ENCODE measurements at regions not wholly inside any gene's neighbourhood (a gene's known extent, or its start where the extent isn't known, plus 50 kb on each side); places are given as distances from the start of the nearest gene placed in this dataset.
"Not testable (repeated sequence)": the region's sequence is repeated elsewhere in the genome, so short reads cannot be mapped to it uniquely, and the experiment has no call there.

DNA sequence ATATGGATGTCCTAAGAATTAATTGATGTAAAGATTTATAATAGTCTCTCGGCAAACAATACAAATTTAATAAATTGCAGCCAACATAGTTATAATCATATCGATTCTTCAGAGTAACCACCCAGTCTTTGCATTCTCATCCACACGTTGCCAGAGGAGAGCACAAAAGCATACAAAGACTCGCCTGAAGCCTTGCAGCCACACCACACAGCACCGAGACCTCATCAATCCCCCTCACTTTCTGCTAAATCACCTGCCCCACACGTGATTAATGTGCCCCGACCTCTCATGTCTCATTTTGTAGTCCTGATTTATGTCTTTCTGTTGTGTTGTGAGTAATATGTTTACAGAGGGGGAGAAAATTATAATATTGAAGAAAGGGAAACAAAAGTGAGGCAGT is 510.4 kb downstream of the TRIML1 start:
- DNase-seq (ENCODE audit: low read depth in 3 of 3, low spot score in 1 of 3), result no peak

DNA sequence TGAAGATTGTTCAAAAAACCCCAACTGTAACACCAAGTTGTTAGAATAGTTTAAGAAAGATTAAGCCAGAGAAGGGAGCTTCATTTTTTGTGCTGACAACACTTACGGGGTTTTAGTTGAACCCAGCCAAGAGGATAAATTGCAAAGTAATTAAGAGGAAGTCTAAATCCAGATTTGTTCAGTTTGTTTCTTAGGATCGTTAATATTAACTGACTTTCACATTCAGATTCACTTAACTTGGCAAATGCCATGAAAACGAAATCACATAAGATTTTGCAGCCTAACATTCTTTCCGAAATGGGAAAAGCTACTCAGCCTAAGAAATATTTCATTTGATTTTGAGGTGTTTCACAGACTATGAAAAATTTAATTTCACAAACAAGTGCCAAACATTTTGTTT is 511.3 kb downstream of the TRIML1 start:
- DNase-seq (ENCODE audit: low read depth in 3 of 3, low spot score in 1 of 3), result no peak

DNA sequence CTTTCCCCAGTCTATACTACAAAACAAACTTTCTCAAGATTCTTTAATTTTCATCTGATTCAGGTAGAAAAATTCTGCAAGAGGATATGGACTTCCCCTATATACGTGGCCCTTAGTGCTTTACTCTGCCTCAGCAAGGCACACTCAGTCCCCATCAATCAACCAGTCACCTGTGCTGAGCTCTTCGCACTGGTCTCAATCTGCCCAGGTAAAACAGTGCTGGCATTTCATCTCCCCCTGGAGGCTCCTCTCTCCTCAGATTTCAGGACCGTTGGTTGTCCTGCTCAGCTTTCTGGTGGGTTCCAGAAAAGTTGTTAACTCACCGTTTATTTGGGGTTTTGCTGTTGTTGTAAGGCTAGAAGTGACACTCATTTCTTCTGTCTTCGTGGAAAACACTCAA is 518.1 kb downstream of the TRIML1 start:
- no peak for DNase-seq (ENCODE audit: low read depth in 3 of 3, low spot score in 1 of 3)

DNA sequence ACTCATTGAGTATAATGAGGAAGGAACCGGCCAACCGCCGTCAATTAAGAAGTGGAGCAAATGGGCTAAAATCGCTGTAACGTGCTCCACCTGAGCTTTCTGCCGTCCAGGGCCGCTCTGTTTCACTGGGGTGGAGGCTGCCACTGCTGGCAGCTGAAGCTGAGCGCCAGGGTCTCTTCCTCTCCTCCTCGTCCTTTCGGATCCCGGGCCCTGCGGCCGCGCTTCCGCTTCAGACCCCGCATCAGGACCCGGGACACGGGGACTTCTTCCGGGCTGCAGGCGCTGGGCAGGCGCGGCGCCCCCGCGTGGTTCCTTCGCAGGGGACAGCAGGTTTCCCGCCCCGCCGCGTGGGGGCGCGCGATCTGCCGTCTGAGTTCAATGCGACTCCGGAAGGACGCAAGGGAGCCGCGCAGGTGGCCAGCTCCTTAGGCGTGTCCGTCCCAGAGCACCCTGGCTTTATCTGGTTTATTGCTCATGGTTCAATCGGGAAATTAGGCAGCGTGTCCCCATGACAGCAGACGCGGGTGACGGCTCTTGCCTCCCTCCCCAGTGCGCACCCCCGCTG is 519.8 kb downstream of the TRIML1 start:
- DNase-seq (ENCODE audit: low read depth in 3 of 3, low spot score in 1 of 3), result no peak

DNA sequence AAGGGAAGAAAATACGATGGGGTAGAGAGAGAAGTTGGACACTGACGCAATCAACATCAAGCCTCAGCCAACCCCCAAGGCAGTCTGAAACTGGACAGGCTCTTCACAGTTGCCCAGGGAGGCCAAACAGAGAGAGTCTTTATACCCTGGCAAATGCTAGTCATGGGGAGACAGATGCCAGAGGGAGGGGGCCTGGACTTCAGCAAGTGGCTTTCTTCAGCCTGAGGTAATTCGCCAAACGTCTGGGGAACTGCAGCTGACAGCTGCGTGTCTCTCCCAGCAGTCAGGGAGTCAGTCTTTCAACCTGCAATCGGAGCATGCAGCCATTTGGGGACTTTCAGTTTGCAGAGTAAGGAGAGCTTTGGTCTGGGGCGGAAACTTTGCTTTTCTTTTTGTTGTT is 521.6 kb downstream of the TRIML1 start:
- no peak for DNase-seq (ENCODE audit: low read depth in 3 of 3, low spot score in 1 of 3)

DNA sequence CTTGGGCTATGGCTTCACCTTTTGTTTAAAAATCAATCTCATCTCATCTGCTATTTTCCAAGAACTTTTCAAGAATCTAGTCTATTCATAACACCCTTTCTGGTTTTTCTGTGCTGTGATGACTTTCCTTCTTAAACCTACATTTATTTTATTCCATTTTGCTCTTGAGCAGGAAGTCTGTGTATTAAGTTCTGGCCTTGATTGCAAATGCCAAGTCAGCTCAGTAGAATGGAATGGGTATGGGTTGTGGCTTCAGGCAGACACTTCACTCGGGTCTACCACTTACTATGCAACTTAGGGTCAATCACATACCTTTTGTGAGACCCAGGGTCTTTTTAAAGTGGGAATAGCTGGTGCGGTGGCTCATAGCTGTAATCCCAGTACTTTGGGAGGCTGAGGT is 522.3 kb downstream of the TRIML1 start:
- DNase-seq (ENCODE audit: low read depth in 3 of 3, low spot score in 1 of 3), result no peak

DNA sequence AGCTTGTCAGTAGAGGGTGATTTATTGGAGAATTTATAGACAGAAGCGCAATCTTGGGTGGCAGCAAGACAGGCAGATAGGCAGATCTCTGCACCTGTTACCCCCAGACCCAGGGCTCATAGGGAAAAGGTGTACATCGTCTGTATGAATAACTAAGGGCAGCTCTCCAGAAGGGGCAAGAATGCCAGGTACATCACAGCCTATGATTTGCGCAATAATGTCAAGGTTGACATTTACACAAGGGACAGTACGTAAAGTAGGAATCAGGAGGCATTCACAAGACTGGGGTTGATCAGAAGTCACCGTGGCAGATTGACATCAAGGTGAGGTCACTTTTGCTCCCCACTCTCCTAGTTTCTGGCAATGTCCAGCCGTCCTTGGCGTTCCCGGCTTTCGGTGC is 524.1 kb downstream of the TRIML1 start:
- no peak for DNase-seq (ENCODE audit: low read depth in 3 of 3, low spot score in 1 of 3)

DNA sequence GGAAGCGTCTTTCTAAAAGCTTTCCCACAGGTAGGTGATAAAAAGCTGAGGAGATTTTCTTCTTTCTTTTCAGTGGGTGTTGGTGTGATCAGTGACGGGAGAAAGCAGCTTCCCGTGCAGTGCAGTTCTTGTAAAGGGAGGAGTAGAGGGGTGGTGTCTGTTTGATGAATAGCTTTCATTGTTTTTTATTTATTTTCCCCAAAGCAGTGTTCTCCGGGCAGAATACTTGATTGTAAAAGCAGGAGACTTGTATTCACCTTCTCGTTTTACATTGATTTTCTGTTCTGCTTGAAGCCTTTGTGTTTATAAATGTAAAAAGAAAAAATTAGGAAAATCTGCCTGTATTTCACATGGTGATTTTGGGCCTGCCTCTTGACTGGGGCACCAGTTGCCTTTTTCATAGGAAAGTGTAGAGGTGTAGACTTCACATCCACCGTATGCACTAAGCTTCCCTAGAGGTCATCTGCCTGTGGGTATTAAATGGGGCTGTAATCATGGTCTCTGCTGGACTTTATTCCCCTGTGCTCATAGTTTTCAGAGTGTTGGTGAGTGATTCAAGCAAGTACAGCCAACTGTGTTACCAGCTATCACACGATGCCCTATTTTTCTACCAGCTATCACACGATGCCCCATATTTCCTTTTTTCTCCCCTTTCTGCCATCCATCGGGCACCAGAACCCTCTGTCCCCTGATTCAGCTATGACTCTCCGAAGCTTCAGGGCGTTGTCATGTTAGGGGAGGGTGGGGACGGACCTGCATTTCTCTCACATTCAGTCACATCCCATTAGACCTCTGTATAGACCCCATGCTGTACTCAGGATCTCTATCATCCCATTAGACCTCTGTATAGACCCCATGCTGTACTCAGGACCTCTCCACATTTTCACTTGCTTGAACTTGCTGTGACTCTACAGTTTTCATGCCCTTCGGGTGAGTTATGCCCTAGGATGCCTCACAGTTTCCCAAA is 526.5 kb downstream of the TRIML1 start:
- no peak for DNase-seq (ENCODE audit: low read depth in 3 of 3, low spot score in 1 of 3)

DNA sequence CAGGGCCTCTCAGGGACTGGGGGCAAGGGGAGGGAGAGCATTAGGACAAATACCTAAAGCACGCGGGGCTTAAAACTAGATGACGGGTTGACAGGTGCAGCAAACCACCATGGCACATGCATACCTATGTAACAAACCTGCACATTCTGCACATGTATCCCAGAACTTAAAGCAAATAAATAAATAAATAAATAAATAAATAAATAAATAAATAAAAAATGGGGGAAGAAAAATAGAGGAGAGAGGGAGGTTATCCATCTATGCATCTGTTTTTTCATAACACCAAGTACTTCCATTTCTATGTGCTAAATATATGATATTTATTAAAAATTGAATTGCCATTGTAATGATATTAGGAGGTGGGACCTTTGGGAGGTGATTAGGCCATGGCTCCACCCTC is 539.5 kb downstream of the TRIML1 start:
- DNase-seq (ENCODE audit: low read depth in 3 of 3, low spot score in 1 of 3), result not testable (repeated sequence)

DNA sequence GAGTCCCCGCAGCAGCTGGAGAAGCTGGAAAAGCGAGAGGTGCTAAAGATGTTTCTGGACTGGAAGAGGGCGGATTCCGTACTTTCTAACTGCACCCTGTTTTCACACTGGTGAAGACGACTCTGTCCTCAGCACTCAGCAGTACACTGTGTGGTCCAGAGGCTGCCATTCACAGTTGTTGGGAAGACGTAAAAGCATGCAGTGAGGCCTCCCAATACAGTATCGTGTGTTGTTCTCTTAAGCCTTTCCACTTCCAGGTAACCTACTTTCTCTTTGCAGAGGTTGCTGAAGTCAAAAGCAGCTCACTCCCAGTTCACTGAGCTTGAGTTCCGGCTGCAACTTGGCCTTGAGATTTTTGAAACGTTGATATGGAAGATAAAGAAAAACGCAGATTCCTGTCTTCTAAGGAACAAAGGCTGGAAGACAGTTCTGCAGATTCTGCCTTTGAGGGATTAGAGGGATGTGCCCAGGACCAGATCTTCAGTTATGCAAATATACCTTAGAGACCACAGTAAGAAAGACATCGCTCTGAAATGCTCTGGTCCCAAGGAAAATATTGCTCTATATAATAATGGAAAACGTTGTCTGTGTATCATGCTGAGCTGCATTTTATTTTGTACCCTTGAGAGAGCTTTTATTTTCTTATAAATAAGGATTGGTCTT is 540.9 kb downstream of the TRIML1 start:
- no peak for DNase-seq (ENCODE audit: low read depth in 3 of 3, low spot score in 1 of 3)

DNA sequence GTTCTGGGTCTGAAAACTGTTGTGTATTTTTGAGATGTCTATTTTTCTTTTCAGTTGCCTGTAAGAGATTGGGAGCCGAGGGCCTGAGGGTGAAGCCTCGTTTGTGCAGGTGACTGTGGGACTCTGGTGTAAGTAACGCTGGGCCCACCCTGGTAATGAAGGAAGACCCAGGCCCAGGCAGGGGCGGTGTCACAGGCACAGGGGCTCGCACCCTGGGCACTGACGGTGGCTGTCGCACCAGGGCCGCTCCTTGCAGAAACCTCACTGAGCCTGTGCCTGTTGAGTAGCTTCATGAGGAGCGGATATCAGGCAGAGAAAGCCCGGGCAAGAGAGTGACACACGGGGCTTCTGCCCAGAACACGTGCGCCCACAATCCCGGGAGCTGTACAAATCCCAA is 541.4 kb downstream of the TRIML1 start:
- no peak for DNase-seq (ENCODE audit: low read depth in 3 of 3, low spot score in 1 of 3)

DNA sequence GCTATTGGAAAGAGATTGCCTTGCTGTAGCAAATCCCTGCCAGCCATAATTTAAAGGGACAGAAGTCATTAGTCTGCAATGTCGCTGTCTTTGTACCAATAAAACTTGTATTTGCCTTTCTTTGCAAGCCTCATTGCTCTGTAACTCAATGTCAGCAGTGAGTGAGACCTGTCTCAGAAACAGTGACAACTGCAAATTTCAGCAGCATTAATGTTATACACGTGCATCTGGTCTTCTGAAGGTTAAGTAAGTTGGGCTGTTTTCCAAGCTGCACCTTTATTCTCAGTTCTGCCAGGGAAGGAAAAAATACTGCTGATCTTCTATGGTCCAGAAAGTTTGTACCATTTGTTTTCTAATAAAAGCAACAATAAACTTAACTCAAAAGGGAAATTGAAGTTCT is 543.1 kb downstream of the TRIML1 start:
- DNase-seq (ENCODE audit: low read depth in 3 of 3, low spot score in 1 of 3), result no peak

DNA sequence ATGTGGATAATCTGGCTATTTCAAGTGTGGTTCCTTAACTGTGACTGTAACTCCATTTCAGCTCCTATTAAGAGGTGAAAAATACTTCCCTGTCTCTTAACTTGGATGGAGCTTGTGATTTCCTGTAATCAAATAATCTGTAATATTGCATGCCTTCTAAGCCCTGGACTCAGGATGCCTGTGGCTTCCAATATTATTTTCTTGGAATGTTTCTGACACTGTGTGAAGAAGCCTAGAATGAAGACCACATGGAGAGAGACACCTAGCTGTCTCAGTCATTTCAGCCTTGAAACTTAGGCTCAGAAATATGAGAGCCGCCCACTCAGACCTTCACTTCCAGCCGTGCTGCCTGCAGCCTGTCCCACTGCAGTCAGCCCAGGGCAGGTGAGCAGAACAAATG is 544.3 kb downstream of the TRIML1 start:
- no peak for DNase-seq (ENCODE audit: low read depth in 3 of 3, low spot score in 1 of 3)

DNA sequence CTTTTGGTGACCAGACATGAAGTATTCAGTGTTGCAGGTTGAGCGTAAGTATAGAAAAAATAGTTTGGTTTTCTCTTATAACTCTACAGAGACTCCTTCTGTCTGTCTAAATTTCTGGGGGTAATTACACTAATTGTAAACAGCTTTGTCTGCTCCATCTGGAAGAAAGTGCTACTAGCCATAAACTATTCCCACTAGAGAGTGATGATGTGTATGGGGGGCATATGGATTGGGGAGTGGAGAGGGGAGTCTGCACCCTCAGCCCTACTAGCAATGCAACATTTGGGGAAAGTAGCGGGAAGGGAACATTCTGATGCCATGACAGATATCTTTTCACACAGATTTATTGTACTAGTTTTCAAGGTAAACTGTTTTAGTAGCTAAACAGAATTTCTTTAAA is 549.7 kb downstream of the TRIML1 start:
- DNase-seq (ENCODE audit: low read depth in 3 of 3, low spot score in 1 of 3), result no peak

DNA sequence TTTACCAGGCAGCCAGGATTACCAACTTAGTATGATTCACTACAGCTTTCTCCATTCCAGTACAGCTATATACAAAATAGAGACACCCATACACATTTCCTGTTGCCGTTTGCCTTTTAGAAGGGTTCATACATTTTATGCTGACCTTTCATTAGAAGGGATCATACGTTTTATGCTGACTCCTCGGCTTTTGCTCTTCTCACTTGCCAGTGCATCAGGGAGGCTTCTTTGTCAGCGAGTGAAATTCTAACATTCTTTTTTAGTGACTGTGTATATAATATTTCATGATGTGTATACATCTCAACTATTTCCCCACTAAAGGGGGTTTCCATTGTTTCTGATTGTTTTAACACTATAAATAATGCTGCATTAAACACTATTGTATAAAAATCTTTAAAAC is 552.6 kb downstream of the TRIML1 start:
- DNase-seq (ENCODE audit: low read depth in 3 of 3, low spot score in 1 of 3), result no peak

DNA sequence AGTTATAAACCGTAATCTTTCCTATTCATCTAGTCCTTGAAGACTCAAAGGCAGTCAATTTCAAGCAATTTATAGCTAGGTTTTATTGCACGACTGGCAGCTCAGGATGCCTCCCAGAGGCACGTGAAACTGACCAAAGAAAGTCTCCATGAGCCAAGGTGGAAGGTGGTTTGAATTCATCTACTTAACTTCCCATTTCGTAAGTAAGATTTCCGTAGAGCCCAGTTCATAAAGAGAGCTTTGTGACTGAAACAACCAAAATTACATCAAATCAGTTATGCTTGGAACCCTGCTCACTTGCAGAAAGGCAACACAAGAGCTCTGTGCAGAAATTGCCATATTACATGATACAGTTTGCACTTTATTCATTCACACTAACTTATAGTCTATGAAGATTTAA is 556.0 kb downstream of the TRIML1 start:
- no peak for DNase-seq (ENCODE audit: low read depth in 3 of 3, low spot score in 1 of 3)

DNA sequence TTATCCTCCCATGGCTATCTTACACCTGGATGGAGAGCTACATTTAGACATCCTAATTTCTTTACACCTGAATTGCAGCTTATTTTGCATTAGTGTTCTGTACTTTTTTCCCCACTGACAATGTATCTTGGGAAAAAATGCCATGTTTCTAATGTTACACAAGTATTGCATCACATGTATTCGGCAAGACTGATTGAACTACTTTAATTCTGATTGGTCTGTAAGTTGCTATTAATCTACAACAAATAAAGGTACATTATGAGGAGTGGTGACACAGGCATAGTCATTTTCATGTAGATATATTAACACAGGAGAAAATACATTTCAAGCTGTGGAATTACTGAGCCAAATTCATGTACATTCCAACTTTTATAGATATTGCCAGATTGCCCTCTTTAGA is 558.0 kb downstream of the TRIML1 start:
- DNase-seq (ENCODE audit: low read depth in 3 of 3, low spot score in 1 of 3), result no peak

DNA sequence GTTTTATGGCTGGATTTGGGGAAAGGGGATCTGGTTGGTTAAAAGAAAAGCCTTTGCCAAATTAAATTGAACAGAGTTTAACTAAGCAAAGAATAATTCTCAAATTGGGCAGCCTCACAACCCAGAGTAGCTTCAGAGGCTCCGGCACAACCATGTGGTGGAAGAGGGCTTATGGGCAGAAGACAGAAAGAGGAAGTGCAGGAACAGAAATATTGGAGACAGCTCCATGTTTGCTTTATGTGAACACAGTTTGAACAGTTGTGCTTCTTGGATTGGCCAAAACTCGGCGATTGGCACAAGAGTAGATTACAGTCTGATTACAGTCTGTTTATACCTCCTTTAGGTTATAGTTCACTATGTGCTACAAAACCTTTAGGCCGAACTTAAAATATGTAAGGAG is 562.7 kb downstream of the TRIML1 start:
- no peak for DNase-seq (ENCODE audit: low read depth in 3 of 3, low spot score in 1 of 3)

DNA sequence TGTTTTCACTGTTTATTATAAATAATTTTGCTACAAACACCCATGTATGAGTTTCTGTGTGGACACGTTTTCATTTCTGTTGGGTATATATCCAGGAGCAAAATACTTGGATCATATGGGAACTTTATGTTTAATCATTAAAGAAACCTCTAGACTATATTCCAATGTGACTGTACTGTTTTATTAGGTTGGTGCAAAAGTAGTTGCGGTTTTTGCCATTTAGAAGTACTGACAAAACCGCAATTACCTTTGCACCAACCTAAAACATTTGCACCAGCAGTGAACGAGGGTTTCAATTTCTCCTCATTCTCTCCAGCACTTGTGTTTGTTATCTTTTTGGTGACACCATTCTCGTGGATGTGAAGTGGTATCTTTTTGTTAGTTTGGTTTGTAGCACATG is 565.0 kb downstream of the TRIML1 start:
- DNase-seq (ENCODE audit: low read depth in 3 of 3, low spot score in 1 of 3), result no peak

DNA sequence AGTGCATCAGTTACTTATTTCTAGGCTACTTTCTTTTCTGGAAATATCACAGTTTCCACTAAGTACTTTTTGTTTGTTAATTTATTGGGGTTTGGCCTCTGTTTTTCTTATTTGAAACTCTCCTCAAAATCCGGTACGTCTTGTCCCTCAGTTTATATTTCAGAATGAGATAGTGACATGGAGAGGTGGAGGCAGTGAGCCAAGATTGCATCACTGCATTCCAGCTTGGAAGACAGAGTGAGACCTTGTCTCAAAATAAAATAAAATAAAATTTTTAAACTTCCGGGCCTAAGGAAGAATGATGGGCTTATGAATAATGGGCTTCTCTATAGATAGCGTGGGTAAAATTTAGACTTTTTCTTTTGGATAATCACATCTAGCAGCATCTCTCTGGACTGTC is 567.8 kb downstream of the TRIML1 start:
- no peak for DNase-seq (ENCODE audit: low read depth in 3 of 3, low spot score in 1 of 3)

DNA sequence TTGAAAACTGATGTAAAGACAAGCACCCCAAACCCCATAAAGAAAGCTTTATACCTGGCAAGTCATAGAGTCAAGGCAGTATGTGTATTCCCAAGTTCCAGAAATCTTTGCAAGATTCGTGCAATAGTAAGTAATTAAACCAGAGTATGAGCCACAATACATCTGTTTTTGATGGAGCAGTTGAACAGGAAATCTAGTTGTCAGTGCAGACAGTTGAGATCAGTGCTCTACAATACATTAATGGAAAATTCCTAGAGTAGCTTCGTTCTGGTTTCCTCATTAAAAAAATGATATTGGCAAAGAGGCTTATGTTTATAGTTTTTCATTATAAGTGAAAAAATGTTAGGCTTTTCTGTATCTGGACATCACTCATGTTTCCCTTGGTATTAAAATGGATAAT is 575.3 kb downstream of the TRIML1 start:
- no peak for DNase-seq (ENCODE audit: low read depth in 3 of 3, low spot score in 1 of 3)

DNA sequence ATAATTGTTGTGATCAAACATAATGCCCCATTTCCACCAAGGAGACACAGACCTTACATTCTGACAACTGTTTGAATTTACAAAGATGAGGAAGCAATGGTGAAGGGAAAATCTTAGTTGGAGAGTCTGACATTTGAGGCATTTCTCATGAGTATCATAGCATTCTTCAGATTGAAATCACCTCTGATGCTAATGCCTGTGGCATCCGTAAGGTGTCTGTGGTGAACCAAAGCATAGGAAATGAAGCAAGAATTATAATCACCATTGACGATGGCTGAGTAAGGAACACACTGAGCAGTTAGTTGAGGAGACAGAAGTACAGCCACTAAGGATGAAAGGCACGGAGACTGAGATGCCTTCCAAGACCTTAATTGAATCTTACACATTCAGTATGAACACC is 575.7 kb downstream of the TRIML1 start:
- DNase-seq (ENCODE audit: low read depth in 3 of 3, low spot score in 1 of 3), result no peak
